ENCODE measurements at regions not wholly inside any gene's neighbourhood (a gene's known extent, or its start where the extent isn't known, plus 50 kb on each side); places are given as distances from the start of the nearest gene placed in this dataset.

- no peak overlapping the region for H2AFZ ChIP-seq (ENCODE audit: insufficient read depth, low read depth, low read length, poor library complexity, severe bottlenecking)
- WGBS (ENCODE audit: insufficient coverage) = 100% methylated on average over 1 of the region's 4 CpGs
Measured at GRCh38 chr11:91792779-91793262, 431.8 kb upstream of the FAT3 start.

GRCh38 chr11:91791171-91791468 lies 433.5 kb upstream of the FAT3 start:
- ChIA-PET POLR2A (no interaction called here), CTCF (no interaction called here)
- no peaks in the 10 kb centered on the region for H3K36me3 ChIP-seq (replicated peaks in 1 of 2; ENCODE audit: control extremely low read depth in 1 of 2, control insufficient read depth in 1 of 2, extremely low read depth in 1 of 2, insufficient read depth in 2 of 2, low read length in 1 of 2)
- H3K79me2 ChIP-seq (ENCODE audit: control insufficient read depth, insufficient read depth, low read length) = no peaks in the 10 kb centered on the region
- no peaks in the 10 kb centered on the region for H3K9me3 ChIP-seq (ENCODE audit: control extremely low read depth in 1 of 3, control insufficient read depth in 2 of 3, insufficient read depth in 1 of 3, low read length in 2 of 3)
- H3K9me3 Mint-ChIP-seq (ENCODE audit: insufficient read depth) = peaks cover 2% of the 10 kb centered on the region
- no CpG with 5 or more reads among the region's 3 CpGs for WGBS (ENCODE audit: insufficient coverage)
- H4K20me1 ChIP-seq (ENCODE audit: control insufficient read depth, insufficient read depth, low read length, poor library complexity, severe bottlenecking) = no peaks in the 10 kb centered on the region
- no peaks in the 10 kb centered on the region for H3K4me1 ChIP-seq (ENCODE audit: control insufficient read depth in 2 of 2, insufficient read depth in 2 of 2, low read length in 2 of 2)
- no peaks in the 10 kb centered on the region for H3K27me3 ChIP-seq (replicated peaks in 1 of 4; ENCODE audit: control extremely low read depth in 1 of 4, control insufficient read depth in 3 of 4, insufficient read depth in 4 of 4, low read length in 3 of 4)
- no peak for TF ChIP-seq EZH2 (IDR thresholded peaks at IDR 0.05; ENCODE audit: borderline replicate concordance, insufficient read depth, low read depth, low read length, poor library complexity, severe bottlenecking)
- TF ChIP-seq CTCF (IDR thresholded peaks at IDR 0.05) = no peak
- no peaks in the 10 kb centered on the region for H3K4me1 Mint-ChIP-seq
- ATAC-seq (ENCODE audit: low read depth) (no peak), DNase-seq (no peak)
- H3K27ac ChIP-seq (ENCODE audit: low read length in 2 of 2) = no peak overlapping the region
- no peak overlapping the region for H3K4me2 ChIP-seq (replicated peaks; ENCODE audit: low read depth, low read length, poor library complexity, severe bottlenecking)
- intact Hi-C loops (cut with micrococcal nuclease) = no loop called here
- H3K27ac Mint-ChIP-seq = no peak overlapping the region
- H2AFZ ChIP-seq (ENCODE audit: insufficient read depth, low read depth, low read length, poor library complexity, severe bottlenecking) = no peak overlapping the region
- H3K4me3 ChIP-seq (ENCODE audit: control extremely low read depth in 1 of 5, extremely low read depth in 1 of 5, insufficient read depth in 1 of 5, low read depth in 2 of 5, low read length in 4 of 5) = no peak overlapping the region
- H3K4me3 Mint-ChIP-seq = no peak overlapping the region
- no peaks in the 10 kb centered on the region for H3K27me3 Mint-ChIP-seq
- H3K9ac ChIP-seq (ENCODE audit: low read length) = no peak overlapping the region

More at GRCh38 chr11:91792779-91793262, 431.8 kb upstream of the FAT3 start:
- no peaks in the 10 kb centered on the region for H3K27me3 ChIP-seq (replicated peaks in 1 of 4; ENCODE audit: control extremely low read depth in 1 of 4, control insufficient read depth in 3 of 4, insufficient read depth in 4 of 4, low read length in 3 of 4)
- CTCF ChIA-PET = no interaction called here
- no peak overlapping the region for H3K9ac ChIP-seq (ENCODE audit: low read length)
- Mint-ChIP-seq H3K9me3 (ENCODE audit: insufficient read depth) (peaks cover 4% of the 10 kb centered on the region), H3K4me3 (no peak overlapping the region), H3K4me1 (no peaks in the 10 kb centered on the region), H3K27ac (no peak overlapping the region), H3K27me3 (no peaks in the 10 kb centered on the region)
- H3K79me2 ChIP-seq (ENCODE audit: control insufficient read depth, insufficient read depth, low read length) = no peaks in the 10 kb centered on the region
- no peak overlapping the region for H3K4me2 ChIP-seq (replicated peaks; ENCODE audit: low read depth, low read length, poor library complexity, severe bottlenecking)
- H3K27ac ChIP-seq (ENCODE audit: low read length in 2 of 2) = no peak overlapping the region
- DNase-seq (no peak), ATAC-seq (ENCODE audit: low read depth) (no peak)
- TF ChIP-seq CTCF (IDR thresholded peaks at IDR 0.05) = no peak
- TF ChIP-seq EZH2 (IDR thresholded peaks at IDR 0.05; ENCODE audit: borderline replicate concordance, insufficient read depth, low read depth, low read length, poor library complexity, severe bottlenecking) = no peak
- intact Hi-C loops (cut with micrococcal nuclease) = no loop called here
- H3K4me3 ChIP-seq (ENCODE audit: control extremely low read depth in 1 of 5, extremely low read depth in 1 of 5, insufficient read depth in 1 of 5, low read depth in 2 of 5, low read length in 4 of 5) = no peak overlapping the region
- POLR2A ChIA-PET = no interaction called here
- no peaks in the 10 kb centered on the region for H4K20me1 ChIP-seq (ENCODE audit: control insufficient read depth, insufficient read depth, low read length, poor library complexity, severe bottlenecking)
- no peaks in the 10 kb centered on the region for H3K9me3 ChIP-seq (ENCODE audit: control extremely low read depth in 1 of 3, control insufficient read depth in 2 of 3, insufficient read depth in 1 of 3, low read length in 2 of 3)
- no peaks in the 10 kb centered on the region for H3K4me1 ChIP-seq (ENCODE audit: control insufficient read depth in 2 of 2, insufficient read depth in 2 of 2, low read length in 2 of 2)
- H3K36me3 ChIP-seq (replicated peaks in 1 of 2; ENCODE audit: control extremely low read depth in 1 of 2, control insufficient read depth in 1 of 2, extremely low read depth in 1 of 2, insufficient read depth in 2 of 2, low read length in 1 of 2) = no peaks in the 10 kb centered on the region
